ENCODE measurements at regions not wholly inside any gene's neighbourhood (a gene's known extent, or its start where the extent isn't known, plus 50 kb on each side); places are given as distances from the start of the nearest gene placed in this dataset.
A peak's percentile ranks its signal among the peaks of the same experiment; 100 is the strongest.

- DNase-seq (ENCODE audit: low spot score), result no peak
Observed at GRCh38 chr9:115209601-115210306, 91.8 kb upstream of the TNC start.

- DNase-seq (ENCODE audit: low spot score), result no peak
Observed at GRCh38 chr9:115210699-115211098, 92.7 kb upstream of the TNC start.

GRCh38 chr9:115211413-115212124, 93.6 kb upstream of the TNC start:
- no peak for DNase-seq (ENCODE audit: low spot score)

GRCh38 chr9:115212125-115212605, 94.2 kb upstream of the TNC start:
- DNase-seq (ENCODE audit: low spot score), result no peak

- no peak for DNase-seq (ENCODE audit: low spot score)
Observed at GRCh38 chr9:115212832-115213231, 94.9 kb upstream of the TNC start.

GRCh38 chr9:115213818-115214334, 95.9 kb upstream of the TNC start:
- DNase-seq (ENCODE audit: low spot score), result peak; percentile 49

GRCh38 chr9:115216873-115217272, 98.9 kb upstream of the TNC start:
- no peak for DNase-seq (ENCODE audit: low spot score)

- no peak for DNase-seq (ENCODE audit: low spot score)
Observed at GRCh38 chr9:115220319-115221005, 102.5 kb upstream of the TNC start.

- no peak for DNase-seq (ENCODE audit: low spot score)
Observed at GRCh38 chr9:115223471-115223870, 105.5 kb upstream of the TNC start.

- DNase-seq (ENCODE audit: low spot score), result no peak
Observed at GRCh38 chr9:115225459-115226116, 107.6 kb upstream of the TNC start.

- DNase-seq (ENCODE audit: low spot score), result no peak
Observed at GRCh38 chr9:115226152-115226551, 108.2 kb upstream of the TNC start.

- no peak for DNase-seq (ENCODE audit: low spot score)
Observed at GRCh38 chr9:115229496-115229895, 111.5 kb upstream of the TNC start.

GRCh38 chr9:115230924-115231515, 113.1 kb upstream of the TNC start:
- no peak for DNase-seq (ENCODE audit: low spot score)

GRCh38 chr9:115232181-115232774, 114.3 kb upstream of the TNC start:
- no peak for DNase-seq (ENCODE audit: low spot score)

- no peak for DNase-seq (ENCODE audit: low spot score)
Observed at GRCh38 chr9:115234094-115234493, 116.1 kb upstream of the TNC start.

- no peak for DNase-seq (ENCODE audit: low spot score)
Observed at GRCh38 chr9:115235221-115235620, 117.3 kb upstream of the TNC start.

GRCh38 chr9:115237385-115237998, 119.5 kb upstream of the TNC start:
- DNase-seq (ENCODE audit: low spot score), result no peak

- DNase-seq (ENCODE audit: low spot score), result no peak
Observed at GRCh38 chr9:115240676-115241075, 122.7 kb upstream of the TNC start.

- no peak for DNase-seq (ENCODE audit: low spot score)
Observed at GRCh38 chr9:115241641-115242040, 123.7 kb upstream of the TNC start.

GRCh38 chr9:115249488-115249887, 131.5 kb upstream of the TNC start:
- no peak for DNase-seq (ENCODE audit: low spot score)

GRCh38 chr9:115250621-115251032, 132.7 kb upstream of the TNC start:
- DNase-seq (ENCODE audit: low spot score), result no peak

Data from iPS-NIHi11 (cell line).